ENCODE measurements at regions not wholly inside any gene's neighbourhood (a gene's known extent, or its start where the extent isn't known, plus 50 kb on each side); places are given as distances from the start of the nearest gene placed in this dataset.
"Not testable (repeated sequence)": the region's sequence is repeated elsewhere in the genome, so short reads cannot be mapped to it uniquely, and the experiment has no call there.

DNA sequence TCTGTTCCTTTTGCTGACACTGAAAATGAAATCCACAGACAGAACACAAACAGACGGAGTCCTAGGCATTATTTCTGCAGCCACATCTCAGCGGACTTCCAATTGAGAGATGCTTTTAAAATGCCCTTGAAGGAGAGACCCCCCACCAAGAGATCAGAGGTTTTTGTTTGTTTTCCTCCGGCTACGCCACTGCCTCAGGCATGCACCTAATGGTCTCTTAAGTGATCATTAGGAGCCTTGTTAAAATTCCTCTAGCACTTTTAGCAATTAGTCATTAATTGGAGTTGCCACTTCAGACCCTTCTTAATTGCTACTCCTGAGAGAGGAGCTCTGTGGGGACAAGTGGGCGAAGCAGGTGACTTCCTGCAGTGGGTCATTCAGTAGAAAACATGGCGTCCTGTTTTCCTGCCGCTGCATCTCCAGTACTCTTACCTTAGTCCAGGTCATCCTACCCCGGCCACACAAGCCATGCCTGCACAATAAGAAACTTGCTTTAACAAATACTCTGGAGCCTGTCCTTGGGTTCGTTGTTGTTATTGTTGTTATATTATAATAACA lies 257.7 kb upstream of the CHAC2 start:
- TF ChIP-seq POLR2A (IDR thresholded peaks at IDR 0.05), result no peak
- TF ChIP-seq, protein P1, sequence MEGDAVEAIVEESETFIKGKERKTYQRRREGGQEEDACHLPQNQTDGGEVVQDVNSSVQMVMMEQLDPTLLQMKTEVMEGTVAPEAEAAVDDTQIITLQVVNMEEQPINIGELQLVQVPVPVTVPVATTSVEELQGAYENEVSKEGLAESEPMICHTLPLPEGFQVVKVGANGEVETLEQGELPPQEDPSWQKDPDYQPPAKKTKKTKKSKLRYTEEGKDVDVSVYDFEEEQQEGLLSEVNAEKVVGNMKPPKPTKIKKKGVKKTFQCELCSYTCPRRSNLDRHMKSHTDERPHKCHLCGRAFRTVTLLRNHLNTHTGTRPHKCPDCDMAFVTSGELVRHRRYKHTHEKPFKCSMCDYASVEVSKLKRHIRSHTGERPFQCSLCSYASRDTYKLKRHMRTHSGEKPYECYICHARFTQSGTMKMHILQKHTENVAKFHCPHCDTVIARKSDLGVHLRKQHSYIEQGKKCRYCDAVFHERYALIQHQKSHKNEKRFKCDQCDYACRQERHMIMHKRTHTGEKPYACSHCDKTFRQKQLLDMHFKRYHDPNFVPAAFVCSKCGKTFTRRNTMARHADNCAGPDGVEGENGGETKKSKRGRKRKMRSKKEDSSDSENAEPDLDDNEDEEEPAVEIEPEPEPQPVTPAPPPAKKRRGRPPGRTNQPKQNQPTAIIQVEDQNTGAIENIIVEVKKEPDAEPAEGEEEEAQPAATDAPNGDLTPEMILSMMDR (IDR thresholded peaks at IDR 0.05), result no peak
- ATAC-seq (no peak), DNase-seq (no peak)
- intact Hi-C loops (cut with DNase I), result no loop called here
- Histone ChIP-seq H3K4me1 (no peaks in the 10 kb centered on the region), H3K9me3 (no peaks in the 10 kb centered on the region), H3K27me3 (no peaks in the 10 kb centered on the region), H3K36me3 (no peaks in the 10 kb centered on the region), H3K4me3 (no peak overlapping the region), H3K27ac (no peak overlapping the region)
- 62% methylated on average over 8 of the region's 9 CpGs for WGBS (ENCODE audit: insufficient coverage, low coverage, low lambda C conversion rate, missing lambda C conversion rate)

DNA sequence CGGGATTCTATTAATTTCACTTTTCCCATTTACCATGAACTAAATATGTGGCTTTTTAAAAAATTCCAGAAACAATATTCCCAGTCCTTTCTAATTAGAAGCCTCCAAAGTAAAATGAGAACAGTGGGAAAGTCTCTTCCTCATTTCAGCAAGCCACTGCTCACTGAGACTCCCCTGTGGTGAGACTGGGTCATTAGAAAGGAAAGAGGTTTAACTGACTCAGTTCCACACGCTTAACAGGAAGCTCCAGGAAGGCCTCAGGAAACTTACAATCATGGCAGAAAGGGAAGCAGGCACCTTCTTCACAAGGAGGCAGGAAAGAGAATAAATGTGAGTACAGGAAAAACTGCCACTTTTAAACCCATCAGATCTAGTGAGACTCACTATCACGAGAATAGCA lies 258.9 kb upstream of the CHAC2 start:
- intact Hi-C loops (cut with DNase I), result no loop called here
- ATAC-seq (peak in 1 of 4 donors; percentile 30), DNase-seq (no peak)
- Histone ChIP-seq H3K36me3 (no peaks in the 10 kb centered on the region), H3K4me1 (no peaks in the 10 kb centered on the region), H3K27ac (no peak overlapping the region), H3K9me3 (no peaks in the 10 kb centered on the region), H3K4me3 (no peak overlapping the region), H3K27me3 (no peaks in the 10 kb centered on the region)
- TF ChIP-seq, protein P1 (IDR thresholded peaks at IDR 0.05), result no peak
- no peak for TF ChIP-seq POLR2A (IDR thresholded peaks at IDR 0.05)
- WGBS (ENCODE audit: insufficient coverage, low coverage, low lambda C conversion rate, missing lambda C conversion rate), result 76% methylated on average over 3 of the region's 3 CpGs

DNA sequence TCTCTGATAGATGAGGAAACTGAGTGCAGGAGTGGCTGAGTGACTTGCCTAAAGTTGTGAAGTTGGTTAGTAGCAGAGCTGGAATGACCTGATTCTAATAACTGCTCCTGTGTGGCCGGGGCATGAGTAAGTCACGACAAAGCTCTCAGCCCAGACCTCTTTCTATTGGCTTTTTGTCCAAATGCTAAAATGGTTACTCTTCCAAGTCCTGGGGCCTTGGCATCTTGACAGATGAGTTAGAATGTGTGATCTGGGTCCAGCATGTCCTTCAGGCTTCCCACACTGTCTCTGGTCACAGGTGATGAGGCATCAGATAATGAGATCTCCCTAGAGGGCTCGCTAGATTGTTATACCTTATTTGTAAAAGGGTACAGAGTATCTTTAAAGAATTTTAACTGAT lies 260.5 kb upstream of the CHAC2 start:
- intact Hi-C loops (cut with DNase I); H3K36me3 ChIP-seq; H3K4me3 ChIP-seq; ATAC-seq; H3K9me3 ChIP-seq; DNase-seq; H3K27me3 ChIP-seq; H3K4me1 ChIP-seq; H3K27ac ChIP-seq: not testable (repeated sequence)
- 75% methylated on average over 3 of the region's 3 CpGs for WGBS (ENCODE audit: insufficient coverage, low coverage, low lambda C conversion rate, missing lambda C conversion rate)

DNA sequence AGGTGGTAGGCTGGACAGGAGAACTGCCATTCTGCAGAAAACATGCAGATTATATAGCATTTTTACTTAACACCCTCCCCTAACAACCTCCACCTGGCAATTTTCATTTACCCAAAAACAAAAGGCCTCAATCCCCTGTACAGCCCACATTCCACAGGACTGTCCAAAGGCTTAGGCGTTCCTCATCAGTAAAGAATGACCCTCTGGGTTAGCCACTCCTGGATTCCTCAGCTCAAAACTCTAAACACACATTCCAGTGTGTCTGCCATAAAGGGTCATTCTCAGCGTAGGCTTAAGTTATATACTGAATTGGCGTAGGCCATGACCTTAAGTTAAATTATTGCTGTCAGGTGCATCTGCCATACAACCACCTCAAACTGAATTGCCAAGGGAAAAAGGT lies 261.8 kb upstream of the CHAC2 start:
- DNase-seq (no peak), ATAC-seq (no peak)
- Histone ChIP-seq H3K27ac (no peak overlapping the region), H3K9me3 (no peaks in the 10 kb centered on the region), H3K36me3 (no peaks in the 10 kb centered on the region), H3K4me3 (no peak overlapping the region), H3K27me3 (no peaks in the 10 kb centered on the region), H3K4me1 (no peaks in the 10 kb centered on the region)
- intact Hi-C loops (cut with DNase I), result no loop called here
- 82% methylated on average over 3 of the region's 3 CpGs for WGBS (ENCODE audit: insufficient coverage, low coverage, low lambda C conversion rate, missing lambda C conversion rate)
- TF ChIP-seq, protein P1 (IDR thresholded peaks at IDR 0.05), result no peak
- TF ChIP-seq POLR2A (IDR thresholded peaks at IDR 0.05), result no peak

- Histone ChIP-seq H3K36me3 (no peaks in the 10 kb centered on the region), H3K9me3 (no peaks in the 10 kb centered on the region), H3K4me3 (no peak overlapping the region), H3K27ac (no peak overlapping the region), H3K27me3 (no peaks in the 10 kb centered on the region), H3K4me1 (no peaks in the 10 kb centered on the region)
- intact Hi-C loops (cut with DNase I), result no loop called here
- TF ChIP-seq POLR2A (IDR thresholded peaks at IDR 0.05), result no peak
- TF ChIP-seq, protein P1 (IDR thresholded peaks at IDR 0.05), result no peak
- WGBS (ENCODE audit: insufficient coverage, low coverage, low lambda C conversion rate, missing lambda C conversion rate), result 35% methylated on average over 2 of the region's 3 CpGs
- ATAC-seq (no peak), DNase-seq (no peak)
These were observed 263.1 kb upstream of the CHAC2 start for GRCh38 chr2:53504507-53504906.

Data from right lobe of liver (tissue), 6 donors.